IMR-90 (cell line): ENCODE measurements at regions not wholly inside any gene's neighbourhood (a gene's known extent, or its start where the extent isn't known, plus 50 kb on each side); places are given as distances from the start of the nearest gene placed in this dataset.

Experiments
- ATAC-seq: fragments of 200-7000 bp; cut with Tn5 transposase; 2 replicates; pipeline ENCODE4 v1.9.1; 2020; ENCODE audit warnings: low read depth, mild to moderate bottlenecking, moderate library complexity
- BruUV-seq: library from RNA; stranded (reverse); fragments of 400-500 nt; replicated peaks from 2 replicates; lab custom pipeline; 2021; lab: Mats Ljungman, UMichigan
- CTCF ChIA-PET: fragments of 300-600 bp; formaldehyde crosslinking; extraction: SDS; loops from one replicate; lab custom pipeline; 2021; ENCODE audit warnings: antibody characterized with exemption; lab: Yijun Ruan, JAX
- POLR2A ChIA-PET: fragments of 300-600 bp; sonication (Branson Sonifier 250); formaldehyde crosslinking; loops from one replicate; lab custom pipeline; 2022; ENCODE audit warnings: antibody characterized with exemption; ENCODE audit not compliant: unreplicated experiment; lab: Charles Lee
- DNase-seq: peaks from one replicate; pipeline ENCODE4 v3.0.0; 2013
- H2AFZ ChIP-seq: replicated peaks from 2 replicates; pipeline ENCODE3; 2013; ENCODE audit warnings: low read length, mild to moderate bottlenecking; ENCODE audit not compliant: poor library complexity
- H2AK5ac ChIP-seq: 2 replicates; pipeline ENCODE4 v1.6.1; 2013; ENCODE audit warnings: low read depth, low read length, inconsistent platforms
- H2AK9ac ChIP-seq: replicated peaks from 2 replicates; pipeline ENCODE3; 2013; ENCODE audit warnings: mild to moderate bottlenecking, low read depth, low read length, moderate library complexity; ENCODE audit not compliant: poor library complexity
- H2BK120ac ChIP-seq: 2 replicates; pipeline ENCODE4 v1.6.1; 2013; ENCODE audit warnings: low read depth, low read length, inconsistent platforms
- H2BK15ac ChIP-seq: 3 replicates; pipeline ENCODE4 v1.6.1; 2013; ENCODE audit warnings: low read depth, low read length, inconsistent platforms
- H2BK20ac ChIP-seq: 2 replicates; pipeline ENCODE4 v1.6.1; 2013; ENCODE audit warnings: low read depth, mild to moderate bottlenecking, inconsistent platforms, low read length, moderate library complexity
- H2BK5ac ChIP-seq: 2 replicates; pipeline ENCODE4 v1.6.1; 2013; ENCODE audit warnings: mild to moderate bottlenecking, low read depth, low read length, inconsistent platforms; ENCODE audit not compliant: poor library complexity, severe bottlenecking
- H3K14ac ChIP-seq: replicated peaks from 2 replicates; pipeline ENCODE4 v1.6.1; 2013; ENCODE audit warnings: low read depth, low read length, inconsistent platforms
- H3K18ac ChIP-seq: 2 replicates; pipeline ENCODE4 v1.6.1; 2013; ENCODE audit warnings: low read depth, low read length, control low read depth
- H3K23ac ChIP-seq: 2 replicates; pipeline ENCODE4 v1.6.1; 2013; ENCODE audit warnings: low read depth, low read length, inconsistent platforms
- H3K27ac ChIP-seq: 2 replicates; pipeline ENCODE4 v1.5.1; 2013; ENCODE audit warnings: mild to moderate bottlenecking, control low read depth, low read length; ENCODE audit not compliant: insufficient read depth
- H3K27me3 ChIP-seq: 2 replicates; pipeline ENCODE4 v1.6.1; 2013; ENCODE audit warnings: low read length; ENCODE audit not compliant: control insufficient read depth, insufficient read depth
- H3K36me3 ChIP-seq: 2 replicates; pipeline ENCODE4 v1.6.1; 2013; ENCODE audit warnings: low read length, mixed read lengths; ENCODE audit not compliant: control insufficient read depth, insufficient read depth
- H3K4ac ChIP-seq: 2 replicates; pipeline ENCODE4 v1.6.1; 2013; ENCODE audit warnings: low read depth, low read length, inconsistent platforms
- H3K4me1 ChIP-seq: 2 replicates; pipeline ENCODE4 v1.6.1; 2013; ENCODE audit warnings: low read length, mixed read lengths; ENCODE audit not compliant: control insufficient read depth, insufficient read depth
- H3K4me2 ChIP-seq: 2 replicates; pipeline ENCODE4 v1.6.1; 2013; ENCODE audit warnings: low read depth, mild to moderate bottlenecking, control low read depth, low read length, moderate library complexity
- H3K4me3 ChIP-seq: 2 replicates; pipeline ENCODE4 v1.5.1; 2013; ENCODE audit warnings: low read depth, mild to moderate bottlenecking, control low read depth, low read length, moderate library complexity; ENCODE audit not compliant: insufficient read depth
- H3K56ac ChIP-seq: 2 replicates; pipeline ENCODE4 v1.6.1; 2013; ENCODE audit warnings: low read length, inconsistent platforms; ENCODE audit not compliant: insufficient read depth; ENCODE audit errors: extremely low read depth
- H3K79me1 ChIP-seq, 2 experiments: 2 replicates each; pipeline ENCODE4 v1.6.1; 2013; ENCODE audit warnings: low read length in 2 of 2, inconsistent platforms in 1 of 2, low read depth in 1 of 2
- H3K9ac ChIP-seq: 2 replicates; pipeline ENCODE4 v1.6.1; 2013; ENCODE audit warnings: low read depth, low read length, control low read depth
- H3K9me1 ChIP-seq: 2 replicates; pipeline ENCODE4 v1.6.1; 2013; ENCODE audit warnings: low read length, inconsistent platforms; ENCODE audit not compliant: insufficient read depth
- H3K9me3 ChIP-seq: 2 replicates; pipeline ENCODE4 v1.6.1; 2013; ENCODE audit warnings: low read length; ENCODE audit not compliant: control insufficient read depth, insufficient read depth
- H4K20me1 ChIP-seq: 2 replicates; pipeline ENCODE4 v1.6.1; 2013; ENCODE audit warnings: low read length, inconsistent platforms; ENCODE audit not compliant: insufficient read depth
- H4K5ac ChIP-seq: 2 replicates; pipeline ENCODE4 v1.6.1; 2013; ENCODE audit warnings: mild to moderate bottlenecking, low read depth, low read length, control low read depth
- H4K8ac ChIP-seq, 2 experiments: 2 replicates each; pipeline ENCODE4 v1.6.1; 2013; ENCODE audit warnings: low read depth in 2 of 2, low read length in 2 of 2, control low read depth in 1 of 2, inconsistent platforms in 1 of 2
- H4K91ac ChIP-seq: 2 replicates; pipeline ENCODE4 v1.6.1; 2013; ENCODE audit warnings: low read depth, low read length, inconsistent platforms; ENCODE audit not compliant: insufficient read depth
- BHLHE40 ChIP-seq: fragments of 150-350 bp; IDR thresholded peaks from 2 replicates; pipeline ENCODE4 v1.6.1; 2016; ENCODE audit warnings: mild to moderate bottlenecking, low read depth, low read length
- NFE2L2 ChIP-seq: fragments of 150-350 bp; IDR thresholded peaks from 2 replicates; pipeline ENCODE4 v1.6.1; 2016; ENCODE audit warnings: low read depth, mild to moderate bottlenecking, low read length
- POLR2A ChIP-seq: IDR thresholded peaks from 2 replicates; pipeline ENCODE4 v1.6.1; 2012; ENCODE audit warnings: mild to moderate bottlenecking, low read depth, low read length
- RAD21 ChIP-seq: IDR thresholded peaks from 2 replicates; pipeline ENCODE4 v1.6.1; 2012; ENCODE audit warnings: low read length, improper control_type of control experiment
- RFX5 ChIP-seq: IDR thresholded peaks from 2 replicates; pipeline ENCODE4 v1.8.0; 2012; ENCODE audit warnings: low read depth, mild to moderate bottlenecking, low read length, moderate library complexity
- WGBS, 2 experiments: methylation state at CpG; one replicate each; pipeline versions ENCODE4 v1.1.5 to v1.1.7; 2013; ENCODE audit warnings: missing lambda C conversion rate in 2 of 2; ENCODE audit not compliant: insufficient read length in 1 of 2; ENCODE audit errors: extremely low coverage in 2 of 2; 5-methylcytosine and 5-hydroxymethylcytosine counted together
- dilution Hi-C: fragments of 300-500 bp; cut with HindIII; formaldehyde crosslinking; loops from one replicate; pipeline ENCODE4 v1.14.3; 2018; ENCODE audit warnings: low sequenced_read_pairs; ENCODE audit not compliant: unreplicated experiment
- in situ Hi-C: fragments of 300-500 bp; cut with MboI; formaldehyde crosslinking; loops from 3 replicates; pipeline ENCODE4 v1.14.3; 2019; ENCODE audit warnings: low sequenced_read_pairs, inconsistent platforms, mixed read lengths
- intact Hi-C: fragments of 100-400 bp; cut with micrococcal nuclease; formaldehyde crosslinking; loops from 2 replicates; pipeline ENCODE4 v1.10.0; 2022

- H3K23ac ChIP-seq: no peak overlapping the region
- H4K8ac ChIP-seq: no peak overlapping the region
- BruUV-seq: no TSS peak
- H3K14ac ChIP-seq: no peak overlapping the region
- peaks cover 19% of the 10 kb centered on the region for H3K27me3 ChIP-seq
- H3K4ac ChIP-seq: no peak overlapping the region
- H2BK120ac ChIP-seq: no peak overlapping the region
- H3K27ac ChIP-seq: no peak overlapping the region
- H2BK15ac ChIP-seq: no peak overlapping the region
- intact Hi-C loops (no loop called here), dilution Hi-C loops (no loop called here), in situ Hi-C loops (no loop called here)
- no peak overlapping the region for H3K56ac ChIP-seq
- DNase-seq (no peak), ATAC-seq (no peak)
- H3K9me3 ChIP-seq: peaks cover 10% of the 10 kb centered on the region
- H2AFZ ChIP-seq: no peak overlapping the region
- H3K18ac ChIP-seq: no peak overlapping the region
- H3K9ac ChIP-seq: no peak overlapping the region
- H3K36me3 ChIP-seq: no peaks in the 10 kb centered on the region
- WGBS, 2 experiments: 90% methylated on average over 2 of the region's 4 CpGs; no CpG with 5 or more reads in 1 of the 2 experiments
- ChIA-PET CTCF (interaction anchor here (0.6 kb wide), 1 partner anchor 17 kb away, joined by 5 read pairs; no protein-coding TSS in a partner anchor), POLR2A (no interaction called here)
- H2BK20ac ChIP-seq: no peak overlapping the region
- peaks cover 2% of the 10 kb centered on the region; the same call in 1 of the 2 replicates for H4K20me1 ChIP-seq
- peaks cover 9% of the 10 kb centered on the region for H3K4me1 ChIP-seq
- no peaks in the 10 kb centered on the region for H3K79me1 ChIP-seq
- TF ChIP-seq RAD21 (no peak), BHLHE40 (no peak), NFE2L2 (no peak), RFX5 (no peak), POLR2A (no peak)
- H4K5ac ChIP-seq: no peak overlapping the region
- no peak overlapping the region for H2AK5ac ChIP-seq
- no peak overlapping the region for H3K4me2 ChIP-seq
- H3K4me3 ChIP-seq: no peak overlapping the region
- H3K9me1 ChIP-seq: peaks cover 2% of the 10 kb centered on the region; the same call in 1 of the 2 replicates
- H4K91ac ChIP-seq: no peak overlapping the region
- no peak overlapping the region for H2AK9ac ChIP-seq
- no peak overlapping the region for H2BK5ac ChIP-seq
Observed at GRCh38 chr6:2528156-2528555, 222.6 kb downstream of the MYLK4 start.
